ENCODE measurements at regions not wholly inside any gene's neighbourhood (a gene's known extent, or its start where the extent isn't known, plus 50 kb on each side); places are given as distances from the start of the nearest gene placed in this dataset.

DNA sequence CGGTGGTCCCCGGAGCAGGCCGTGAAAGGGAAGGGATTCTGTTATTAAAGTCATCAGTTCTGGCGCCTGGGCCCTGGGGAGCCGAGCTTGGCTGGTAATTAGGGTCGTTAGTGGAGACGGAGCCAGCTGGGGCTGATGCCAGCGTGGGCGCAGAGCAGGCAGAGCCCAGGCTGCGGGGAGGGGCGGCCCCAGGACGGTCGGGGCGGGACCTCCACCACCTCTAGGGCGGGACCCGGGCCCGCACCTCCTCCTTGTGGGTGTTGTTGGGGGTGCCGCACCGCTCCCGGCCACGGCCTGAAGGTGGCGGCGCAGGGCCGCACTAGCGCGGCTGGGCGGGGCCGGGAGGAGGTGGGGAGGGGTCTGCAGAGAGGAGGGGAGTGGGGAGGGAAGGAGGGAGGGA, 470.6 kb downstream of the PTPRU start:
- no peak overlapping the region for H3K27ac ChIP-seq
- Mint-ChIP-seq H3K4me1 (peaks cover 73% of the 10 kb centered on the region), H3K9me3 (peaks cover 2% of the 10 kb centered on the region), H3K4me3 (peak overlapping the region; percentile 35), H3K27me3 (ENCODE audit: insufficient read depth, low read depth) (peaks cover 9% of the 10 kb centered on the region), H3K27ac (no peak overlapping the region), H3K36me3 (no peaks in the 10 kb centered on the region)
- H3K27me3 ChIP-seq: no peaks in the 10 kb centered on the region
- no peak overlapping the region for H3K9ac ChIP-seq
- H3F3A ChIP-seq (ENCODE audit: low read depth): peaks cover 17% of the 10 kb centered on the region
- H3K79me2 ChIP-seq (ENCODE audit: low read depth): no peaks in the 10 kb centered on the region
- no peaks in the 10 kb centered on the region for H3K9me3 ChIP-seq (ENCODE audit: low read depth)
- H3K36me3 ChIP-seq: no peaks in the 10 kb centered on the region
- H4K20me1 ChIP-seq (ENCODE audit: low read depth): no peaks in the 10 kb centered on the region
- DNase-seq (ENCODE audit: low spot score): peak; percentile 92
- peaks cover 31% of the 10 kb centered on the region for H3K4me1 ChIP-seq
- H2AFZ ChIP-seq (replicated peaks): peak overlapping the region; percentile 72
- H3K4me2 ChIP-seq: peak overlapping the region; percentile 69
- peak overlapping the region; percentile 35 for H3K4me3 ChIP-seq
- TF ChIP-seq CTCF (IDR thresholded peaks at IDR 0.05) (peak; percentile 68), EZH2phosphoT487 (IDR thresholded peaks at IDR 0.05) (no peak), EZH2 (IDR thresholded peaks at IDR 0.05) (no peak)

- H3K9ac ChIP-seq: no peak overlapping the region
- H4K20me1 ChIP-seq (ENCODE audit: low read depth): no peaks in the 10 kb centered on the region
- no peak overlapping the region for H2AFZ ChIP-seq (replicated peaks)
- H3K36me3 Mint-ChIP-seq: no peaks in the 10 kb centered on the region
- H3K27ac Mint-ChIP-seq: peak overlapping the region; percentile 94
- peak overlapping the region; percentile 64 for H3K4me3 Mint-ChIP-seq
- no peaks in the 10 kb centered on the region for H3K79me2 ChIP-seq (ENCODE audit: low read depth)
- TF ChIP-seq EZH2 (IDR thresholded peaks at IDR 0.05): no peak
- TF ChIP-seq EZH2phosphoT487 (IDR thresholded peaks at IDR 0.05): no peak
- no peak for TF ChIP-seq CTCF (IDR thresholded peaks at IDR 0.05)
- H3K4me1 ChIP-seq: peaks cover 31% of the 10 kb centered on the region
- no peak for DNase-seq (ENCODE audit: low spot score)
- H3K4me2 ChIP-seq: peak overlapping the region; percentile 61
- H3K27me3 Mint-ChIP-seq (ENCODE audit: insufficient read depth, low read depth): peaks cover 13% of the 10 kb centered on the region
- H3K9me3 ChIP-seq (ENCODE audit: low read depth): no peaks in the 10 kb centered on the region
- H3K4me1 Mint-ChIP-seq: peaks cover 60% of the 10 kb centered on the region
- H3K36me3 ChIP-seq: no peaks in the 10 kb centered on the region
- peaks cover 4% of the 10 kb centered on the region for H3K9me3 Mint-ChIP-seq
- H3K27ac ChIP-seq: peak overlapping the region; percentile 4
- H3F3A ChIP-seq (ENCODE audit: low read depth): peaks cover 17% of the 10 kb centered on the region
- no peaks in the 10 kb centered on the region for H3K27me3 ChIP-seq
- peak overlapping the region; percentile 3 for H3K4me3 ChIP-seq
Observed at GRCh38 chr1:29704430-29704829, 468.1 kb downstream of the PTPRU start.

- no peak overlapping the region for H3K9ac ChIP-seq
- H3K27me3 ChIP-seq: no peaks in the 10 kb centered on the region
- H3K36me3 ChIP-seq: no peaks in the 10 kb centered on the region
- DNase-seq (ENCODE audit: low spot score): peak; percentile 73
- H4K20me1 ChIP-seq (ENCODE audit: low read depth): no peaks in the 10 kb centered on the region
- H3K4me3 ChIP-seq: peak overlapping the region; percentile 3
- peak overlapping the region; percentile 61 for H3K4me2 ChIP-seq
- Mint-ChIP-seq H3K4me3 (peak overlapping the region; percentile 64), H3K27me3 (ENCODE audit: insufficient read depth, low read depth) (peaks cover 13% of the 10 kb centered on the region), H3K4me1 (peaks cover 55% of the 10 kb centered on the region), H3K27ac (peak overlapping the region; percentile 94), H3K9me3 (peaks cover 4% of the 10 kb centered on the region), H3K36me3 (no peaks in the 10 kb centered on the region)
- peaks cover 15% of the 10 kb centered on the region for H3F3A ChIP-seq (ENCODE audit: low read depth)
- H3K9me3 ChIP-seq (ENCODE audit: low read depth): no peaks in the 10 kb centered on the region
- H3K79me2 ChIP-seq (ENCODE audit: low read depth): no peaks in the 10 kb centered on the region
- peak overlapping the region; percentile 4 for H3K27ac ChIP-seq
- peaks cover 27% of the 10 kb centered on the region for H3K4me1 ChIP-seq
- TF ChIP-seq EZH2phosphoT487 (IDR thresholded peaks at IDR 0.05): no peak
- no peak for TF ChIP-seq EZH2 (IDR thresholded peaks at IDR 0.05)
- TF ChIP-seq CTCF (IDR thresholded peaks at IDR 0.05): peak; percentile 79
- no peak overlapping the region for H2AFZ ChIP-seq (replicated peaks)
Observed at GRCh38 chr1:29703596-29704370, 467.5 kb downstream of the PTPRU start.

Data from neural progenitor cell (in vitro differentiated cells).